ENCODE measurements at regions not wholly inside any gene's neighbourhood (a gene's known extent, or its start where the extent isn't known, plus 50 kb on each side); places are given as distances from the start of the nearest gene placed in this dataset.
A peak's percentile ranks its signal among the peaks of the same experiment; 100 is the strongest.

DNA sequence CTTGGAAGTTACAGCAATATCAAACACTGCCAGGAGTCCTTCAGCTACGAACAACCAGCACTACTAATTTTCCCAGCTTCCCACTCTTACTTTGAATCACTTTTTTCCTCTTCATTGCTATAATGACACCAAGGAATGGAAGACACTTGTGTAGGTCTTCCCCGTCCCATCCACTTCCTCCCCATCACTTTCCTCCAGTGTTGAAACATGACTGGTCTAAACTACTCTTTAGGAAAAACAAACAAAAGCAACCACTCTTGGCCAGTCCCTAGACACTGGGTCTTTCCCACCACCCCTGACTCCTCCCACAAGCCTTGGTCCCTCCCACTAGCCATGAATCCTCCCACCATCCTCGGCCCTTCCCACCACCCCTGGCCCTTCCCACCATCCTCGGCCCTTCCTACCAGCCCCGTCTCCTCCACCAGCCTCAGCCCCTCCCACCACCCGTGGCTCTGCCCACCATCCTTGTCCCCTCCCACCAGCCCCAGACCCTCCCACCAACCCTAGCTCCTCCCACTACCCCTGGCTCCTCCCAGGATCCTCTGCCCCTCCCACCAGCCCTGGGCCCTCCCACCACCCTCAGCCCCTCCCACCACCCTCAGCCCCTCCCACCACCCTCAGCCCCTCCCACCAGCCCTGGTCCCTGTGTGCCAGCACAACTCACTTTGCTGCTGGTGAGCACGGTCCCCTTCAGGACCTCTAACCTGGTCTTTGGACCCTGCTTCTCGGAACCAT lies 68.5 kb downstream of the CXCL12 start:
- peaks cover 0 to 4% (median 0%) of the 10 kb centered on the region in 7 donors for H3K9me3 Mint-ChIP-seq
- Histone ChIP-seq H3K4me3 (replicated peaks in 1 of 3; ENCODE audit: low read depth in 2 of 3, low read length in 3 of 3) (no peak overlapping the region), H4K20me1 (ENCODE audit: insufficient read depth, low read length) (no peaks in the 10 kb centered on the region), H3K27ac (ENCODE audit: low read depth in 1 of 2, low read length in 2 of 2) (no peak overlapping the region), H3K27me3 (ENCODE audit: control insufficient read depth in 2 of 2, insufficient read depth in 2 of 2, low read length in 2 of 2) (no peaks in the 10 kb centered on the region), H3K36me3 (replicated peaks in 1 of 2; ENCODE audit: control insufficient read depth in 1 of 2, insufficient read depth in 2 of 2, low read length in 2 of 2) (no peaks in the 10 kb centered on the region), H3K4me2 (replicated peaks; ENCODE audit: extremely low read depth, low read length, poor library complexity, severe bottlenecking) (no peak overlapping the region), H2AFZ (ENCODE audit: insufficient read depth, low read depth, low read length, poor library complexity, severe bottlenecking) (no peak overlapping the region), H3K9ac (ENCODE audit: insufficient read depth, low read length, poor library complexity, severe bottlenecking) (no peak overlapping the region), H3K79me2 (ENCODE audit: insufficient read depth, low read length) (no peaks in the 10 kb centered on the region), H3K4me1 (ENCODE audit: control insufficient read depth in 1 of 2, insufficient read depth in 2 of 2, low read length in 2 of 2) (no peaks in the 10 kb centered on the region), H3K9me3 (replicated peaks in 1 of 2; ENCODE audit: control insufficient read depth in 1 of 2, insufficient read depth in 1 of 2, low read length in 2 of 2) (no peaks in the 10 kb centered on the region)
- WGBS (ENCODE audit: insufficient coverage), result 80% methylated on average over 8 of the region's 8 CpGs
- no peak overlapping the region for H3K27ac Mint-ChIP-seq
- H3K36me3 Mint-ChIP-seq, result no peaks in the 10 kb centered on the region
- peak in 1 of 3 donors; percentile 18 for DNase-seq
- intact Hi-C loops (cut with micrococcal nuclease), result no loop called here
- TF ChIP-seq, protein P1, sequence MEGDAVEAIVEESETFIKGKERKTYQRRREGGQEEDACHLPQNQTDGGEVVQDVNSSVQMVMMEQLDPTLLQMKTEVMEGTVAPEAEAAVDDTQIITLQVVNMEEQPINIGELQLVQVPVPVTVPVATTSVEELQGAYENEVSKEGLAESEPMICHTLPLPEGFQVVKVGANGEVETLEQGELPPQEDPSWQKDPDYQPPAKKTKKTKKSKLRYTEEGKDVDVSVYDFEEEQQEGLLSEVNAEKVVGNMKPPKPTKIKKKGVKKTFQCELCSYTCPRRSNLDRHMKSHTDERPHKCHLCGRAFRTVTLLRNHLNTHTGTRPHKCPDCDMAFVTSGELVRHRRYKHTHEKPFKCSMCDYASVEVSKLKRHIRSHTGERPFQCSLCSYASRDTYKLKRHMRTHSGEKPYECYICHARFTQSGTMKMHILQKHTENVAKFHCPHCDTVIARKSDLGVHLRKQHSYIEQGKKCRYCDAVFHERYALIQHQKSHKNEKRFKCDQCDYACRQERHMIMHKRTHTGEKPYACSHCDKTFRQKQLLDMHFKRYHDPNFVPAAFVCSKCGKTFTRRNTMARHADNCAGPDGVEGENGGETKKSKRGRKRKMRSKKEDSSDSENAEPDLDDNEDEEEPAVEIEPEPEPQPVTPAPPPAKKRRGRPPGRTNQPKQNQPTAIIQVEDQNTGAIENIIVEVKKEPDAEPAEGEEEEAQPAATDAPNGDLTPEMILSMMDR (IDR thresholded peaks at IDR 0.05), result no peak
- no peak overlapping the region for H3K4me3 Mint-ChIP-seq
- peaks cover 1% of the 10 kb centered on the region for H3K4me1 Mint-ChIP-seq
- peaks cover 5 to 7% (median 6%) of the 10 kb centered on the region in 3 donors for H3K27me3 Mint-ChIP-seq (ENCODE audit: low read depth in 3 of 3)

DNA sequence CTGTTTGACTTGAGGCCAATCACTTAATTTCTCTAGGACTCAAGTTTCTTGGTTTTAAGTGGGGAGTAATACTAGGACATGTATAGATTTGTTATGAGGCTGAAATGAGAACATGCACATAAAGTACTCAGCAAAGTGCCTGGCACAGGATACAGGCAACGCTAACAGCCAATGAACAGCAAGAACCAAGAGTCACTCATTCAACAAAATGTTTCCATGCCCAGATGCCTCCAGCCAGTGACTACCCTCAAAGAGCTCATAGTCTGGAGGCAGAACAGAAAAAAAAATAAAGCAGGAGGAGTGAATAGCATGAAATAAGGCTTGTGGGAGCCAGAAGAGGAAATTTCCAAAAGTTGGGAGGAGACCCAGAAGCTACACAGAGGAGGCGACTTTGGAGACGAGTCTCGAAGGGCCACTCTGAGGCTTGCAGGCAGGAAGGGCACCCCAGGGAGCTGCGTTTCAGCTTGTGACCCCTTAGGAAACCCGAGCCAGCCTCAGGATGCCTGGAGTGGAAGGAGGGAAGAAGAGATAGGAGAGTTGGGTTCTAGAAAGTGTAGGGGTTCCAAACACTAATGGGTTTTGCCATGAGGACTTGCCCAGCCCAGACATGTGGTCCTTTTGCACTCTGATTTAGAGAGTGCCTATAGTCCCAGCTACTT lies 70.0 kb downstream of the CXCL12 start:
- Histone ChIP-seq H3K4me2 (replicated peaks; ENCODE audit: extremely low read depth, low read length, poor library complexity, severe bottlenecking) (no peak overlapping the region), H2AFZ (ENCODE audit: insufficient read depth, low read depth, low read length, poor library complexity, severe bottlenecking) (no peak overlapping the region), H3K79me2 (ENCODE audit: insufficient read depth, low read length) (no peaks in the 10 kb centered on the region), H3K4me1 (ENCODE audit: control insufficient read depth in 1 of 2, insufficient read depth in 2 of 2, low read length in 2 of 2) (peaks cover 0 to 6% of the 10 kb centered on the region in 2 donors), H3K27me3 (ENCODE audit: control insufficient read depth in 2 of 2, insufficient read depth in 2 of 2, low read length in 2 of 2) (no peaks in the 10 kb centered on the region), H4K20me1 (ENCODE audit: insufficient read depth, low read length) (no peaks in the 10 kb centered on the region), H3K4me3 (replicated peaks in 1 of 3; ENCODE audit: low read depth in 2 of 3, low read length in 3 of 3) (no peak overlapping the region), H3K36me3 (replicated peaks in 1 of 2; ENCODE audit: control insufficient read depth in 1 of 2, insufficient read depth in 2 of 2, low read length in 2 of 2) (no peaks in the 10 kb centered on the region), H3K9ac (ENCODE audit: insufficient read depth, low read length, poor library complexity, severe bottlenecking) (no peak overlapping the region), H3K9me3 (replicated peaks in 1 of 2; ENCODE audit: control insufficient read depth in 1 of 2, insufficient read depth in 1 of 2, low read length in 2 of 2) (no peaks in the 10 kb centered on the region), H3K27ac (ENCODE audit: low read depth in 1 of 2, low read length in 2 of 2) (no peak overlapping the region)
- no peaks in the 10 kb centered on the region for H3K36me3 Mint-ChIP-seq
- H3K4me1 Mint-ChIP-seq, result peaks cover 5% of the 10 kb centered on the region
- TF ChIP-seq, protein P1 (IDR thresholded peaks at IDR 0.05), result no peak
- H3K4me3 Mint-ChIP-seq, result no peak overlapping the region
- DNase-seq, result no peak
- H3K27me3 Mint-ChIP-seq (ENCODE audit: low read depth in 3 of 3), result peaks cover 6 to 13% (median 12%) of the 10 kb centered on the region in 3 donors
- 83% methylated on average over 1 of the region's 6 CpGs for WGBS (ENCODE audit: insufficient coverage)
- intact Hi-C loops (cut with micrococcal nuclease), result loop anchor here (5.0 kb wide), 1 partner anchor 643 kb away; no protein-coding TSS in a partner anchor
- H3K9me3 Mint-ChIP-seq, result peaks cover 0 to 4% (median 0%) of the 10 kb centered on the region in 7 donors
- H3K27ac Mint-ChIP-seq, result no peak overlapping the region
